GM20000 (cell line): ENCODE measurements at regions not wholly inside any gene's neighbourhood (a gene's known extent, or its start where the extent isn't known, plus 50 kb on each side); places are given as distances from the start of the nearest gene placed in this dataset.

Experiments used
- DNase-seq: peaks from one replicate; pipeline ENCODE4 v3.0.0; 2012; ENCODE audit warnings: low spot score
- TF ChIP-seq, protein P1 (sequence below): IDR thresholded peaks from 2 replicates; pipeline ENCODE4 v1.5.1; 2012; ENCODE audit warnings: mild to moderate bottlenecking, control low read depth; ENCODE audit errors: extremely low read depth, missing control alignments

DNA sequence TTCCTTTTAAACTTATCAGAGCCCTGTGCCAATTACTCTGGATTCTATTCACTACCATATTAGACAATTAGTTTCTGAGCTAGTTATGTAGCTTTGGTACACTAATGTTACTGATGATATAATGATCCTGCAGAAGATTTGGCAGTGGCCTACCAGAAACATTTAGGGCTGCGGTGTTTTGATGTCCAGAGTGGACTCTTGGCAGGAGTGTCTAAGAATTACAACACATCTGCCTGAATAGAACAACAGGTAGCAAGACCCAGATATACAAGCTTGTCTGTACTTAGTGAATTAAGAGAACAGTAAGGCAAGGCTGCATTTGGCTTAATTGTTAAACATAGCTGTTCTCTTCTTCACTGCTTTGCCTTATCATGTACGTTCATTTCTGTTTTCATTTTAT lies 691.6 kb upstream of the FBXO33 start:
- TF ChIP-seq, protein P1, sequence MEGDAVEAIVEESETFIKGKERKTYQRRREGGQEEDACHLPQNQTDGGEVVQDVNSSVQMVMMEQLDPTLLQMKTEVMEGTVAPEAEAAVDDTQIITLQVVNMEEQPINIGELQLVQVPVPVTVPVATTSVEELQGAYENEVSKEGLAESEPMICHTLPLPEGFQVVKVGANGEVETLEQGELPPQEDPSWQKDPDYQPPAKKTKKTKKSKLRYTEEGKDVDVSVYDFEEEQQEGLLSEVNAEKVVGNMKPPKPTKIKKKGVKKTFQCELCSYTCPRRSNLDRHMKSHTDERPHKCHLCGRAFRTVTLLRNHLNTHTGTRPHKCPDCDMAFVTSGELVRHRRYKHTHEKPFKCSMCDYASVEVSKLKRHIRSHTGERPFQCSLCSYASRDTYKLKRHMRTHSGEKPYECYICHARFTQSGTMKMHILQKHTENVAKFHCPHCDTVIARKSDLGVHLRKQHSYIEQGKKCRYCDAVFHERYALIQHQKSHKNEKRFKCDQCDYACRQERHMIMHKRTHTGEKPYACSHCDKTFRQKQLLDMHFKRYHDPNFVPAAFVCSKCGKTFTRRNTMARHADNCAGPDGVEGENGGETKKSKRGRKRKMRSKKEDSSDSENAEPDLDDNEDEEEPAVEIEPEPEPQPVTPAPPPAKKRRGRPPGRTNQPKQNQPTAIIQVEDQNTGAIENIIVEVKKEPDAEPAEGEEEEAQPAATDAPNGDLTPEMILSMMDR, result no peak
- no peak for DNase-seq

DNA sequence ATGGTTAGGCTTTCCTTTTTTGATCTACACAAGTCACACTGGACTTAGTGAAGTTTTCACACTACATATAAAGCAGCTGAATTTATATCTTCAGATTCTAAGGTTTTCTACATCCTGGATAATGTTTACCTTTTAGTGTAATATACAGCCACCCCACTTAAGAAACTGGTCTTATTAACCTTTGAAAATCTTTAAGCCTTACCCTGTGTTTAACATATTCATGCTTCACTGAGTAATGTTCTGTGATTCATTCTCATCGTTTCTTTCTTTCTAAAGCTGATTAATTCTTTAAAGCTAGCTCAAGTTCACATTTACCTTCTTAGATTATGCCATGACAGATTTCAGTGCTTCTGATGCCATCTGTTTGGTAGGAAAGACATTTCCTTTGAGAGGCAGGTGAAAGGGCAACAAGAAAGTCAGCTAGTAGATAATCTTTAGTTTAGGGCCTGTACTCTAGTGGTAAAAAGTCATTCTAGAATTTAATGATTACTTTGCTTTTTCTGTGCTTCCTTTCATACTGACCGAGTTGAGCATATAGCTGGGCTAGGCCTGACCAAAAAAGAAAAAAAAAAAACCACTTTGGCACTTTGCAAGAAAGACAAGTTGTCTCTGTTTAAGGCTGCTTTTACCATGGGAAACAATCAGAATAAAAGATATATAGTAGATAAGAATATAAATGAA lies 690.9 kb upstream of the FBXO33 start:
- TF ChIP-seq, protein P1, result no peak
- no peak for DNase-seq

DNA sequence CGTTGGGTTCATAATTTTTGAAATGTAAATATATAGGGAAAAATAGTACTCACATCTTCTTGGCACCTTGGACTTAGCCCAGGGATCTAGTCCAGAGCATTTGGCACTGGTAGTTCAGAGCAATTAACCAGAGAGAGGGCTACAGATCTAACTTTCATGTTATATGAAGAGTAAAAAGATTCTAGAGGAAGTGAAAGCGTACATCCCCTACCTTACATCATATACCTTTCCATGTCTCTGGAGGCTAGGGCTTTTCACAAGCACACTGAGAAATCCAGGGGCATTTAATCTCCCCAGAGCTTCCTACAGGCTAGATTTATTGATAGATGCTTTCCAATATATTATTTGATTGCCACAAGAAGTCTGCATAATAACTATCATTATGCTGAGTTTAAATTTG lies 687.5 kb upstream of the FBXO33 start:
- TF ChIP-seq, protein P1, result no peak
- peak; percentile 7 for DNase-seq

DNA sequence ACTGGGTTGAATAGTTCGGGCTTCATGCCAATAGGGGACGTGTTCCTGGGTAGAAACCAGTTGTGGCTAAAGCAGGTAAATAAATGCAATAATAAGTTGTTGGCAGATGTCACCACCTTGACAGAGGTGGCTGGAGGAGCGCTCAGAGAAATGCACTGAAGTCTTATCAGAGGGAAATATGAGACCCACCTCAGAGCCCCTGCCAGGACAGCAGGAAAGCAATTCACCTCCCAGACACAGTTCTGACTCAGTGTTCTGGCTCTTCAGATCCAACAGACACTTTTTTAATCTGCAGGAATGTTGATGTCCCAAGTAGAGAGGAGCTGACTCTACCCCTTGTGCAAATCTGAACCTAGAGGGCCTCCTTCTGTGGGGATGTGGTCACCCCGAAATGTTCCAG lies 687.1 kb upstream of the FBXO33 start:
- DNase-seq, result no peak
- TF ChIP-seq, protein P1, result no peak

DNA sequence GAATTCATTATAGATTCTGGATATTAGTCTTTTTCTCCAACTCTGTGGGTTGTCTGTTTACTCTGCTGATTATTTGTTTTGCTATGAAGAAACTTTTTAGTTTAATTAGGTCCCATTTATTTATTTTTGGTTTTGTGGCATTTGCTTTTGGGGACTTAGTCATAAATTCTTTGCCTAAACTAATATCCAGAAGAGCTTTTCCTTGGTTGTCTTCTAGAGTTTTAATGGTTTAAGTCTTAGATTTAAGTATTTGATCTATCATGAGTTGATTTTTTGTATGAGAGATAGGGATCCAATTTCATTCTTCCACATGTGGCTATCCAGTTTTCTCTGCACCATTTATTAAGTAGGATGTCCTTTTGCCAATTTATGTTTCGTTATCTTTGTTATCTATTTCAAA lies 683.4 kb upstream of the FBXO33 start:
- TF ChIP-seq, protein P1, result no peak
- DNase-seq, result no peak

DNA sequence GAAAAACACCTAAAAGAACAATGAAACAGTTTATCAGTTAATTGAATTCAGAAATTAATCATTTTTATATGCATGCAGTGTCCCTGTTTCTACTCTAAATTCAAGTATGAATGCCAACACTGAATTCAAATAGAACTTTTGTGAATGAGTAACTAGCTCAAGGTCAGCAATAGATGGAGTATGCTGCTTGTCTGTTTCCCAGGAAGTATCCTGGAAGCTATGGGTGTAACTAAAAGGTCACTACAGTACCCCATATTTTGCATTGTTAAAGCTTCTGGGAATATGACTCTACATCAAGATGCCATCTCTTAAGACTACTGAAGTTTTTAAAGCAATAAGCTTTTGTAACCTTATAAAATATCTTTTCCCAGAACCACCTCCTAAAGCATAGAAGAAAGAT lies 681.4 kb upstream of the FBXO33 start:
- DNase-seq, result no peak
- TF ChIP-seq, protein P1, result no peak

DNA sequence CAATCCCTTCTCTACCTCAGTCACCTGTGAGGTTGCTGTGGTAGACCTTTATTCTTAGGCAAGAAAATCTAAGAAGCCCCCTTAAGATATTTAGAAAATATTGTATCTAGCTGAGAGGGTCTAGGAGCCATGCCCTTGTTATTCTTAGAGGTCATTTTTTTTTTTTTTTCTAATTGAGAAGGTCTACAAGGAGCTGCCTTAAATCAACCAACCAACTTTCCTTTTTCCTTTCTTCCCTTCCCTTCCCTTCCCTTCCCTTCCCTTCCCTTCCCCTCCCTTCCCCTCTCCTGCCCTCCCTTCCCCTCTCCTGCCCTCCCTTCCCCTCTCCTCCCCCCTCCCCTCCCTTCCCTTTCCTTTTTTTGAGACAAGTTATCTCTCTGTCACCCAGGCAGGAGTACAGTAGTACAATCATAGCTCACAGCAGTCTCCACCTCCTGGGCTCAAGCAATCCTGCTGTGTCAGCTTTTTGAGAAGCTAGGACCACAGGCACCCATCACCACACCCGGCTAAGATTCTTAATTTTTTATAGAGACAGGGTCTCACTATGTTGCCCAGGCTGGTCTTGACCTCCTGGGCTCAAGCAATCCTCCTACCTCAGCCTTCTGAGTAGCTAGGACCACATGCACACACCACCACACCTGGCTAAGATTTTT lies 668.4 kb upstream of the FBXO33 start:
- DNase-seq, result no peak
- TF ChIP-seq, protein P1, result no peak
